Skeletal muscle satellite cell (primary cell): ENCODE measurements at regions not wholly inside any gene's neighbourhood (a gene's known extent, or its start where the extent isn't known, plus 50 kb on each side); places are given as distances from the start of the nearest gene placed in this dataset.

Source experiments
- H3K27me3 ChIP-seq: 2 replicates; pipeline ENCODE4 v1.7.0; 2013; ENCODE audit warnings: low read length; ENCODE audit not compliant: control insufficient read depth, insufficient read depth
- H3K36me3 ChIP-seq: 2 replicates; pipeline ENCODE4 v1.7.0; 2013; ENCODE audit warnings: mild to moderate bottlenecking, control low read depth, low read length; ENCODE audit not compliant: insufficient read depth
- H3K4me1 ChIP-seq: 2 replicates; pipeline ENCODE4 v1.7.0; 2013; ENCODE audit warnings: low read length; ENCODE audit not compliant: control insufficient read depth, insufficient read depth
- H3K4me2 ChIP-seq: 2 replicates; pipeline ENCODE4 v1.7.0; 2013; ENCODE audit warnings: mild to moderate bottlenecking, low read length
- H3K4me3 ChIP-seq: 2 replicates; pipeline ENCODE4 v1.7.0; 2013; ENCODE audit warnings: low read length
- H3K9ac ChIP-seq: 2 replicates; pipeline ENCODE4 v1.7.0; 2013; ENCODE audit warnings: mild to moderate bottlenecking, low read depth, low read length, moderate library complexity
- H3K9me3 ChIP-seq: replicated peaks from 2 replicates; pipeline ENCODE4 v1.7.0; 2013; ENCODE audit warnings: mild to moderate bottlenecking, control low read depth, low read length

DNA sequence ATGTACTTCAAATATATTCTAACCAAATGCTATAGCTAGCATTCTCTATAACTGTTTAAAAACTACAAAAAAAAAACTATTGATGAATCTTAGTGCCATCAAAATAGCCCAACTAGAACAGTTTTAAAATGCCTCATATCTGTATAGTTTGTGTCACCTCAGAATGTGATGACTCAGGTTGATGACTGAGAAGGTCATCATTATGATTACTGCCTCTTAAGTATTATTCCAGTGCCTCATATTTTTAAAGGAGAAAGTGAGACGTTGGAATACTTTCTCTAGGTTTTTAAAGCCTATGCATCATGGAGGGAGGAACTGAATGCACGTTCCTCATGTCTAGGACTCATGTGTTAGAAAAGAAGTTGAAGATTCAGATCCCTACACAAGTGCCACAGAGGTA is 88.2 kb downstream of the TMA16 start:
- Histone ChIP-seq H3K4me3 (no peak overlapping the region), H3K36me3 (no peaks in the 10 kb centered on the region), H3K9me3 (no peaks in the 10 kb centered on the region), H3K9ac (no peak overlapping the region), H3K4me1 (no peaks in the 10 kb centered on the region), H3K27me3 (no peaks in the 10 kb centered on the region), H3K4me2 (no peak overlapping the region)

DNA sequence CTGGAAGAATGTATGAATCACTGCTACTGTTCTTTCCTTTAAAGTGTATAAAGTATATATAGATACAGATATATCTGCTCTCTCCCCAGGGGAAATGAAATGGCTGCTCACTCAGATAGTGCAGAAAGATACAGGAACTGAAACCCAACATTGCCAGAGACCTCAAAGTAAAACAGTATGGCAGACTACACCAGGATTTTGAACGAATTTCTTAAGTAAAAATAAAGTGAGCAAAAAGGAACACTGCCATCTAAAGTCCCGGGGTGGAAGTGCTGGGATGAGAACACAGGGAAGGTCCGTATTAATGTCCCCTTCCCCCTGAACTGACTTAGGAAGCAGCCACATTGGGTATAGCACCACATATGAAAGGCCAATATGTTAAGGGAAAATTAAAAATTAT is 93.4 kb downstream of the TMA16 start:
- H3K9ac ChIP-seq: no peak overlapping the region
- no peaks in the 10 kb centered on the region for H3K27me3 ChIP-seq
- no peaks in the 10 kb centered on the region for H3K36me3 ChIP-seq

DNA sequence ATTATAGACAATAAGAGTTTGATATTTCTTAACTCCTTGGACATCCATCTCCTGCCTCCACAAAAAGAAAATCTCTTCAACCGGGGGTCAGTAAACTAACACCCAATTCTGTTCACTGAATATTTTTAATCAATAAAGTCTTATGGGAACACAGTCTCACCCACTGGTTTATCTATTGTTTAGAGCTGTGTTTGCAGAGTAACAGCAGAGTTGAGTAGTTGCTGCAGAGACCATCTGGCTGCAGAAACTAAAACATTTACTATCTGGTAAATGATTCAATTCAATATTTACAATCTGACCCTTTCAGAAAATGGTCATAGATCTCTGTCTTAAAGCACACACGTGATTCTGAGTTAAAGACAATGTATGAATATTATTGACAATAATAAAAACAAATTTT is 94.0 kb downstream of the TMA16 start:
- Histone ChIP-seq H3K36me3 (no peaks in the 10 kb centered on the region), H3K9me3 (no peaks in the 10 kb centered on the region), H3K27me3 (no peaks in the 10 kb centered on the region), H3K4me1 (no peaks in the 10 kb centered on the region), H3K9ac (no peak overlapping the region), H3K4me2 (no peak overlapping the region), H3K4me3 (no peak overlapping the region)

More for the DNA sequence above, 93.4 kb downstream of the TMA16 start:
- Histone ChIP-seq H3K4me2 (no peak overlapping the region), H3K9me3 (no peaks in the 10 kb centered on the region), H3K4me1 (no peaks in the 10 kb centered on the region), H3K4me3 (no peak overlapping the region)

DNA sequence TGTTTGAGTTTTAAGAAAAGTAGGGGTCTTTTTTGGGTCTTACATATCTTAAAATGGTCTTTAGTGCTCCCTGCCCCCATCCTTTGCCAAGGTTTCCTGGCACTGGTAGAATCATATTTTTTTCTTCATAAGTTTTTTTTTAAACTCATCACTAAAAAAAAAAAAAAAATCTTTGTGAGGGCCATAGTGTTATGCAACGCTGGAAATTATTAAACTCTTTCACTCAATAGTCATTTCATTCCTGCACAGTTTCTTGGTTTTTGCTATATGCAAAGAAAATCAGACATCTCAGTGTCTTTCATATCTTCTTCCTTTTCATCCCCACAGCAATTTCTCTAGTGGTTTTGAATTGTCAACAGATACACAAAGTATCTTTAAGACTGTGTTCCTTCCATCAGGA is 95.6 kb downstream of the TMA16 start:
- no peaks in the 10 kb centered on the region for H3K9me3 ChIP-seq
- H3K4me2 ChIP-seq: no peak overlapping the region
- no peaks in the 10 kb centered on the region for H3K4me1 ChIP-seq
- H3K36me3 ChIP-seq: no peaks in the 10 kb centered on the region
- H3K9ac ChIP-seq: no peak overlapping the region
- no peak overlapping the region for H3K4me3 ChIP-seq
- no peaks in the 10 kb centered on the region for H3K27me3 ChIP-seq

DNA sequence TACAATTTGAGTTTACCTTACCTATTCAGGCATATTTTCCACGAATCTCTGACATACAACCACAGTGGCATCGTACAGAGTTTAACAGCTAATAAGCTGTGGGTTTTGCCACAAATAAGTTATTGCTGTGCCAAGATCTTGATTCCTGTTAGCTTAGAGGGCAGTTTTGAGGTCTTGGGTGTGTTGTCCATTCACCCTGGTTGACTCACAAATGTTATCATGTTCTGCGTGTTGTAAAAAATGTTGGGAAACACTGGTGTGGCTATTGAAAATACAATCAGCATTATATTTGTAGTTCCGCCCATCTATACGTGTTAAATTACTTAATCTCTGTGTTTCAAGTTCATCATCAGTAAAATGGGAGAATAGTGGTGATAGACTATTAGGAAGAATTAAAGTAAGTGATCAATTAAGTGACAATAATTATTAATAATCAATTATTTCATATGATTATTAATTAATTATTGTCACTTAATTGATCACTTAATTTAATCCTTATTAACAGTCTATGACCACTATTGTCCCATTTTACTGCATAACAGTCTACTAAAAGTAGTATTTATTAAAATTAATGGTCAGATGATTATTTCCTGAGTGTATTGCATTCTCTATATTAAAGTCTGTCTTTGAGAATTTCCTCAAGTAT is 96.3 kb downstream of the TMA16 start:
- H3K9ac ChIP-seq: no peak overlapping the region
- H3K9me3 ChIP-seq: no peaks in the 10 kb centered on the region
- no peaks in the 10 kb centered on the region for H3K4me1 ChIP-seq
- H3K4me2 ChIP-seq: no peak overlapping the region
- no peak overlapping the region for H3K4me3 ChIP-seq
- H3K36me3 ChIP-seq: no peaks in the 10 kb centered on the region
- H3K27me3 ChIP-seq: no peaks in the 10 kb centered on the region

DNA sequence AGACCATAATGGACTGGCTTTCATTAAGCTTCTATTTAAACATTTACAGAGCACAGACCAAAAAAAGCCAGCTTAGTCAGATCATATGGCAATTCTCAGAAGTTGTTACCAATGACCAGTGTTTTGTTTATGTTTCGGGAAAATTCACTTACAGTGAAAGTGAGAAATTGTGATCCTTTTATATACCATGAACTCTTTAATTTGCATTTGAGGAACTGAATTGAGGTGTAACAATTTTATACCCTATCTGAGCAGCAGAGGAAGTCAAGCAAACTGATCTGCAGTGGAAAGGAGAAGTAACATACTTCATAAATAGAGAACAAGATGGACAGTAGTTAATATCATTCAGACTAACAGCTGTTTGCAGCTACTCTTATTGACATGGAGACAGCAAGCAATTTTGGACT is 97.1 kb downstream of the TMA16 start:
- Histone ChIP-seq H3K9me3 (no peaks in the 10 kb centered on the region), H3K27me3 (no peaks in the 10 kb centered on the region), H3K4me3 (no peak overlapping the region), H3K4me1 (no peaks in the 10 kb centered on the region), H3K4me2 (no peak overlapping the region), H3K36me3 (no peaks in the 10 kb centered on the region), H3K9ac (no peak overlapping the region)

DNA sequence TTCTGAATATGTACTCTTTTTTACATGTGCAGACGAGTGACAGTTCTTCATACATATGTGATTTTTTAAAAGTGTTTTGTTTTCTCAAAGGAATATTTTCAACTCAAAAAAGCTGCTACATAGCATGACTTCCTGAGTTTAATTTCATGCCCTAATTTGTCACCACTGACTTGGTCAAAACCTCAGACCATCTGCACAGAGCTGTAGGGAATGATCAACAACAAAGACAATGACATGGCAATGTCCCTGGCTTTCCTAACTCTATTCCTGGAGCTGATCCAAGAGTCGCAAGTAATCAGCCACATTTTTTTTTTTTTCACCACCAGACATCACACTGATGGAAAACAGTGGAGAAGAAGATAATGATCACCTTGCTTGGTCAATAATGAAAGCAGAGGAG is 97.7 kb downstream of the TMA16 start:
- no peak overlapping the region for H3K4me3 ChIP-seq
- no peaks in the 10 kb centered on the region for H3K27me3 ChIP-seq
- no peaks in the 10 kb centered on the region for H3K36me3 ChIP-seq
- H3K4me2 ChIP-seq: no peak overlapping the region
- H3K9me3 ChIP-seq: no peaks in the 10 kb centered on the region
- no peaks in the 10 kb centered on the region for H3K4me1 ChIP-seq
- no peak overlapping the region for H3K9ac ChIP-seq

DNA sequence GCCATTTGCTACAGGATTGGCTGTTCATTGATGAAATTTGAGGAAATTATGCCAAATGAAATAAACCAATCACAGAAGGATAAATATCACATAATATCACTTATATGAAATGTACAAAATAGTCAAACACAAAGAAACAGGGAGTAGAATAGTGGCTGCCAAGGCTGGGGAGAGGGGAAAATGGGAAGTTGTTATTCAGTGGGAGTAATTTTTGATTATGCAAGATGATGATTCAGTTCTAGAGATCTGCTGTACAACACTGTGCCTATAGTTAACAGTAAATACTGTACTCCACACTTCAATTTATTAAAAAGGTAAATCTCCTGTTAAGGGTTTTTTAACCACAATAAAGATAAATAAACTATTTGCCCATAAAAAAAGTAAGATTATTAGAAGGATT is 101.1 kb downstream of the TMA16 start:
- no peak overlapping the region for H3K9ac ChIP-seq
- no peak overlapping the region for H3K4me2 ChIP-seq
- no peaks in the 10 kb centered on the region for H3K36me3 ChIP-seq
- H3K27me3 ChIP-seq: no peaks in the 10 kb centered on the region
- no peaks in the 10 kb centered on the region for H3K4me1 ChIP-seq
- no peak overlapping the region for H3K4me3 ChIP-seq
- no peaks in the 10 kb centered on the region for H3K9me3 ChIP-seq

DNA sequence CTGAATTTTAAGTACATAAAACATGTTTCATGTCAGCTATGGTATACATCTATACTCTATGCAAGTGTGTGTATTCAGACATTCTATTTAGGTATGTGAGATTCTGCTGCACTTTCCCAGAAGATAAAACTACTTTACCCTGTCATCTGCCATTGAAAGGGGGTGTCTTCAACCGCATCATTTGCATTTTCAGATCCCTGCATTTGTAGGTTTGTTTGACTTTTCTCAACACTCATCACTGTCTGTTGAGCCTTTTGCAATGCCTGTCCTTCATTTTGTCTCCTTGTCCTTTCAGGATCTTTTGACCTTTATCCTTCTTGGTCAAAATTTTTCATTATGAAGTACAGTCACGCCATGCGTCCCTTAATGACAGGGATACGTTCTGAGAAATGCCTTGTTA is 103.5 kb downstream of the TMA16 start:
- Histone ChIP-seq H3K4me1 (no peaks in the 10 kb centered on the region), H3K9ac (no peak overlapping the region), H3K27me3 (no peaks in the 10 kb centered on the region), H3K36me3 (no peaks in the 10 kb centered on the region), H3K4me2 (no peak overlapping the region), H3K9me3 (no peaks in the 10 kb centered on the region), H3K4me3 (no peak overlapping the region)

DNA sequence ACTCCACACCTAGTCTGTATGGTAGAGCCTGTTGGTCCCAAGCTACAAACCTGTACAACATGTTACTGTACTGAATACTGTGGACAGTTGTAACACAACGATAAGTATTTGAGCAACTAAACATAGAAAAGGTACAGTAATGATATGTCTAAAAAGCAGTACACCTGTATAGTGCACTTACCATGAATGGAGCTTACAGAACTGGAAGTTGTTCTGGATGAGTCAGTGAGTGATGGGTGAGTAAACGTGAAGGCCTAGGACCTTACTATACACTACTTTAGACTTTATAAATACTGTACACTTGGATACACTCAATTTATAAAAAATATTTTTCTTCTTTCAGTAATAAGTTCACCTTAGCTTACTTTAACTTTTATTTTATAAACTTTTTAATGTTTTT is 104.0 kb downstream of the TMA16 start:
- Histone ChIP-seq H3K36me3 (no peaks in the 10 kb centered on the region), H3K9ac (no peak overlapping the region), H3K27me3 (no peaks in the 10 kb centered on the region), H3K4me2 (no peak overlapping the region), H3K9me3 (no peaks in the 10 kb centered on the region), H3K4me1 (no peaks in the 10 kb centered on the region), H3K4me3 (no peak overlapping the region)

DNA sequence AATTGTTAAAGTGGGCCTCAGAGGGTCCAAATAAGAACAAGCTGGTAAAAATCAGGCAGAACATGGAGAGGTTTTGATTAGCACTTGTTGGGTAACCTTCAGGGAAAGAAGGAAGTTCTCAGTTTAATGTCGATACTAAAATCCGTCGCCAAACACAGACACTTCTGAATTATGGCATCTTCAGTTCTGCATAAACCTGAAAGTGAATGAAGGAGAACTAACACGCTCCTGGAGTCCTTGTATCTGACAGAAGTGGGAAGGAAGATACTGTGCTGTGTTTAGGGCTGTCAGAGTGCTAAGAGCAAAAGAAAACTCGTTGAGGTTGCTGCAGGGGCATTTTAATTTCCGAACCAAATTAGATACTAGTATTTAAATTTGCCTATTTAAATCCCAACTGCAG is 106.2 kb downstream of the TMA16 start:
- no peaks in the 10 kb centered on the region for H3K36me3 ChIP-seq
- no peak overlapping the region for H3K9ac ChIP-seq
- no peak overlapping the region for H3K4me3 ChIP-seq
- H3K9me3 ChIP-seq: no peaks in the 10 kb centered on the region
- no peaks in the 10 kb centered on the region for H3K27me3 ChIP-seq
- no peaks in the 10 kb centered on the region for H3K4me1 ChIP-seq
- H3K4me2 ChIP-seq: no peak overlapping the region

DNA sequence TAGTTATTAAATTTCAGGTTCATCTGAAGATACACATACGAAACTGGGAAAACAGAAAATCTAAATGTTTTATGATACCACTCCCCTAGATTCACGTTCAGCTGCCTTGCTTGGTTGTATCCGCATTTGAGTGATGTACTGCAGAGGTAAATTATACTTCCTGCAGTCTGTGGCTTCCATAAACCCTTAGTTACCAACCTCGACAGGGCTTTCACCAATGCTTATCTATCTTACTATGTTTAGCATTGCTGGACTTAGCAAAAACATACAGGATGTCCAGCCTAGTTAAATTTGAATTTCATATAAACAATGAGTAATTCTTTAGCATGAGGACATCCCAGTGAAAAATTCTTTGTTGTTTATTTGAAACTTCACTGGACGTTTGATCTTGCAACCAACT is 108.8 kb downstream of the TMA16 start:
- Histone ChIP-seq H3K9me3 (no peaks in the 10 kb centered on the region), H3K9ac (no peak overlapping the region), H3K27me3 (no peaks in the 10 kb centered on the region), H3K4me1 (no peaks in the 10 kb centered on the region), H3K4me3 (no peak overlapping the region), H3K36me3 (no peaks in the 10 kb centered on the region), H3K4me2 (no peak overlapping the region)
